Neural crest cell (in vitro differentiated cells): ENCODE measurements at regions not wholly inside any gene's neighbourhood (a gene's known extent, or its start where the extent isn't known, plus 50 kb on each side); places are given as distances from the start of the nearest gene placed in this dataset.

ENCODE experiments used
- DNase-seq: peaks from one replicate; pipeline ENCODE4 v3.0.0; 2021; ENCODE audit warnings: low read depth, mixed read lengths, low spot score
- H3K27ac Mint-ChIP-seq: one replicate; pipeline ENCODE4 v1.8.0; 2021; ENCODE audit warnings: mild to moderate bottlenecking, mixed read lengths; ENCODE audit not compliant: unreplicated experiment
- H3K27me3 Mint-ChIP-seq: 2 replicates; pipeline ENCODE4 v1.8.0; 2021; ENCODE audit warnings: low read depth, mild to moderate bottlenecking, mixed read lengths
- H3K36me3 Mint-ChIP-seq: 2 replicates; pipeline ENCODE4 v1.8.0; 2021; ENCODE audit warnings: low read depth, mild to moderate bottlenecking, mixed read lengths
- H3K4me1 Mint-ChIP-seq: 2 replicates; pipeline ENCODE4 v1.8.0; 2021; ENCODE audit warnings: mixed read lengths
- H3K4me3 Mint-ChIP-seq: one replicate; pipeline ENCODE4 v1.8.0; 2021; ENCODE audit warnings: mild to moderate bottlenecking, mixed read lengths
- H3K9me3 Mint-ChIP-seq: 2 replicates; pipeline ENCODE4 v1.8.0; 2021; ENCODE audit warnings: mixed read lengths
- CTCF ChIP-seq: fragments of 200-600 bp; sonication (generic); conservative IDR thresholded peaks from 2 replicates; pipeline ENCODE4 v1.5.0; 2021; ENCODE audit warnings: antibody characterized with exemption, mild to moderate bottlenecking

- H3K27me3 Mint-ChIP-seq, result no peaks in the 10 kb centered on the region
- H3K36me3 Mint-ChIP-seq, result no peaks in the 10 kb centered on the region
- DNase-seq, result no peak
- H3K9me3 Mint-ChIP-seq, result no peaks in the 10 kb centered on the region
- H3K4me1 Mint-ChIP-seq, result no peaks in the 10 kb centered on the region
- no peak overlapping the region for H3K4me3 Mint-ChIP-seq
- TF ChIP-seq CTCF, result no peak
- H3K27ac Mint-ChIP-seq, result no peak overlapping the region
Observed at GRCh38 chr4:111228874-111229273, 606.0 kb upstream of the PITX2 start.

GRCh38 chr4:111230265-111230664 lies 607.4 kb upstream of the PITX2 start:
- H3K27ac Mint-ChIP-seq, result no peak overlapping the region
- no peaks in the 10 kb centered on the region for H3K9me3 Mint-ChIP-seq
- H3K36me3 Mint-ChIP-seq, result no peaks in the 10 kb centered on the region
- no peaks in the 10 kb centered on the region for H3K4me1 Mint-ChIP-seq
- no peaks in the 10 kb centered on the region for H3K27me3 Mint-ChIP-seq
- H3K4me3 Mint-ChIP-seq, result no peak overlapping the region
- DNase-seq, result no peak
- no peak for TF ChIP-seq CTCF

- no peak overlapping the region for H3K27ac Mint-ChIP-seq
- no peaks in the 10 kb centered on the region for H3K9me3 Mint-ChIP-seq
- no peaks in the 10 kb centered on the region for H3K4me1 Mint-ChIP-seq
- H3K4me3 Mint-ChIP-seq, result no peak overlapping the region
- no peaks in the 10 kb centered on the region for H3K27me3 Mint-ChIP-seq
- no peak for TF ChIP-seq CTCF
- no peaks in the 10 kb centered on the region for H3K36me3 Mint-ChIP-seq
- no peak for DNase-seq
Observed at GRCh38 chr4:111231281-111231680, 608.4 kb upstream of the PITX2 start.

GRCh38 chr4:111234939-111235338 lies 612.1 kb upstream of the PITX2 start:
- Mint-ChIP-seq H3K27me3 (no peaks in the 10 kb centered on the region), H3K4me1 (no peaks in the 10 kb centered on the region), H3K9me3 (no peaks in the 10 kb centered on the region), H3K36me3 (no peaks in the 10 kb centered on the region), H3K27ac (no peak overlapping the region), H3K4me3 (no peak overlapping the region)
- TF ChIP-seq CTCF, result no peak
- no peak for DNase-seq

GRCh38 chr4:111263836-111264235 lies 641.0 kb upstream of the PITX2 start:
- no peak for TF ChIP-seq CTCF
- no peaks in the 10 kb centered on the region for H3K36me3 Mint-ChIP-seq
- no peak overlapping the region for H3K4me3 Mint-ChIP-seq
- no peaks in the 10 kb centered on the region for H3K9me3 Mint-ChIP-seq
- H3K4me1 Mint-ChIP-seq, result no peaks in the 10 kb centered on the region
- H3K27me3 Mint-ChIP-seq, result peaks cover 4% of the 10 kb centered on the region
- H3K27ac Mint-ChIP-seq, result no peak overlapping the region
- DNase-seq, result no peak

GRCh38 chr4:111266937-111267336 lies 644.1 kb upstream of the PITX2 start:
- H3K36me3 Mint-ChIP-seq, result no peaks in the 10 kb centered on the region
- H3K9me3 Mint-ChIP-seq, result no peaks in the 10 kb centered on the region
- no peak overlapping the region for H3K4me3 Mint-ChIP-seq
- no peaks in the 10 kb centered on the region for H3K4me1 Mint-ChIP-seq
- peaks cover 7% of the 10 kb centered on the region for H3K27me3 Mint-ChIP-seq
- no peak overlapping the region for H3K27ac Mint-ChIP-seq
- no peak for TF ChIP-seq CTCF
- no peak for DNase-seq
